HG03460 (cell line): ENCODE measurements at regions not wholly inside any gene's neighbourhood (a gene's known extent, or its start where the extent isn't known, plus 50 kb on each side); places are given as distances from the start of the nearest gene placed in this dataset.
"Not testable (repeated sequence)": the region's sequence is repeated elsewhere in the genome, so short reads cannot be mapped to it uniquely, and the experiment has no call there.

ENCODE experiments used
- ATAC-seq: cut with Tn5 transposase; IDR thresholded peaks from one replicate; pipeline ENCODE4 v1.9.1; 2021; ENCODE audit not compliant: unreplicated experiment

GRCh38 chr20:4441871-4442270 is 192.8 kb upstream of the ADRA1D start:
- no peak for ATAC-seq

- no peak for ATAC-seq
Measured at GRCh38 chr20:4441191-4441590, 192.1 kb upstream of the ADRA1D start.

GRCh38 chr20:4439461-4439860 is 190.4 kb upstream of the ADRA1D start:
- ATAC-seq, result no peak

DNA sequence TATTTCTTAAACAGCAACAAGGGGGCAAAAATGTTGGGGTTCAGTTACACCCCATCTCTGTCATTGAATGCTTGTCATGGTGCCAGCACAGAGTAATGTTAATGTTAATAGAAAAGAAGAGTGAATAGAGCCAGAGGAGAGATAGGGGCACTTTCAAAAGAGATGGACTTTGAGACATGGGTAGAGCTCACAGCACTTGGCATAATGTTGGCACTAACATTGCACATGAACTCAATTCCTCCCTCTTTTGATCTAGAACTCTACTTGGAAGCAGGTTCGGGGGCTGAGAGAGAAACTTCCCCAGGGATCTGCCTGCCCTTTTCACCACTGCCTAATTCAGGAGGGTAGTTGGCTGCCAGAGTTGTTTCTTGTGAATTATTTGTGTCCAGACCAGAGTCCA is 188.0 kb upstream of the ADRA1D start:
- no peak for ATAC-seq

DNA sequence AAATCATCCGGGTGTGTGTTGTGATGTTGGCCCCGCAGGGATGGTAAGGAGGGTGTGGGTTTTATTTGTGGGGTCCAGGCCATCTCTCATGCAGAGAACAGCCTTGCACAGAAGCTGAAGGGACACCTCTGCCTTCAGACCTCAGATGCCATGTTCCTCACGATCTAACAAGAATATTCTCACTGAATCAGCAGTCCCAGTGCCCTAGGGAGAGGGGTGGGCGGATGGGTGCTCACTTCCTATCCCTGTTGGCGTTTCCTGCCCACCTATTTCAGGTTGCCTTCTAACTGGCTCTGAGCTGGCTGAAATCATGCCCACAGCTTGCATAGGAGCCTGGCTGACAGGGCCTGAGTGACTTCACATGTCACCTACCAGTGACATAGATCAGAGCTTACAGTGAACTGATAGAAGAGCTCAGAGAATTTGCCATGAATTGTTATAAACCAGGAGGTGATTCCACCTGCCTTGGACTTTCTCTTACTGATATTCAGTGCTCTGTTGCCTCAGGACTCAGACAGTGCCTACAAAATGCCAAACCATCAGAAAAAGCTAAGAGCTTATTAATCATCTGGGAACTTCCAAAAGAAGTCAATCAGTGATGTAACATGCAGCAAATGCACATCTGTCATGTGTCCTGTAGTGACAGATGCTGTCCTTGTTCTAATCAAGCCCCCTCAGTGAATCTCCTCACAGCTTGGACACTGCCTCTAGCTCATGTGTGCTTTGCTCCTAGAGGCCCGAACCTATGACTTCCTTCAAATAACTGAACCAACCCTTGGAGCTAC is 186.8 kb upstream of the ADRA1D start:
- ATAC-seq, result no peak

DNA sequence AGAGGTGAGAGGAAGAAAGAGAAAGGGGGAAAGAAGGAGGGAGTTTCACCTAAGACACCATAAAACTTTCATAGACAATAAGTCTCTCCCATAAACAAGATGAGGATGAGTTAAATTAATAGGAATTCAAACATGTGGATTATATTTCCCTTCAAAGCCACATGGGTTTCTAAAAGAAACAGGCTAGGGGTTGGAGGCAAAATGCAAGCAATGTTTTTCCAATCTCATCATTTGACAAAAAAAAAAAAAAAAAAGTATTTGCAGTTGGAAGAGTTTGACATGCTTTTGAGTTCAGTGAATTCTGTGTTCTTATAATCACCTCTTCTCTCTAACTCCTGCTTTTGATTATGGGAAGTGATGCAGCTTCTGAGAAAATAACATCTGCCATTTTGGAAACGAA is 186.1 kb upstream of the ADRA1D start:
- no peak for ATAC-seq

DNA sequence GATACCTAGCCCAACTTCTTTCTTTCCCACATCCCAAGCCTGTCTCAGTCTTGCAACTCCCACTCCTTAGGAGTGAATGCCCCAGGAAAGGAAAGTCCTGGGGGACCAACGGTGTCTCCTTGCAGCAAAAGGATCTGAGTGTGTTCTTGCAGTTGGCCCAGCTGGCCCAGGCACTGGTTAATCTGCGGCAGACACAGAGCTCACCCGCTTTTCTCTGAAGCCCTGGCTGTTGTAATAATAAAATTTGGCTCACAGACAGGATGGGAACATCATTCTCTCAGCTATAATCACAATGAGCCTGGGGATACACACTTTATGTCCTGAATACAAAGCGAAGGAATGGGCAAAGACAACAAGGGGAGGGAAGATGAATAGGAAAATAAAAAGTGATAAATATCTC is 185.6 kb upstream of the ADRA1D start:
- no peak for ATAC-seq

GRCh38 chr20:4431446-4431845 is 182.4 kb upstream of the ADRA1D start:
- ATAC-seq, result no peak

DNA sequence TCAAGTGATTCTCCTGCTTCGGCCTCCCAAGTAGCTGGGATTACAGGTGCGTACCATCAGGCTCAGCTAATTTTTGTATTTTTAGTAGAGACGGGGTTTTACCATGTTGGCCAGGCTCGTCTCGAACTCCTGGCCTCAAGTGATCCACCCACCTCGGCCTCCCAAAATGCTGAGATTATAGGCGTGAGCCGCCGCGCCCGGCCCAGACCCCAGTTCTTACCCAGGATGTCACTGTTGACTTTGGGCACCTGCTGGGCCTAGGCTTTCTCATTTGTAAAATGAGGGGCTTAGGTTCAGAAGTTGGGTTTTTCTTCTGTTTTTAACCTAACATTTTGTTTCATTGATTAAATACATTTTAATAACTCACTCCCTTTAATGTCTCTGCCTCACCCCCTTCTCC is 181.7 kb upstream of the ADRA1D start:
- ATAC-seq, result not testable (repeated sequence)

DNA sequence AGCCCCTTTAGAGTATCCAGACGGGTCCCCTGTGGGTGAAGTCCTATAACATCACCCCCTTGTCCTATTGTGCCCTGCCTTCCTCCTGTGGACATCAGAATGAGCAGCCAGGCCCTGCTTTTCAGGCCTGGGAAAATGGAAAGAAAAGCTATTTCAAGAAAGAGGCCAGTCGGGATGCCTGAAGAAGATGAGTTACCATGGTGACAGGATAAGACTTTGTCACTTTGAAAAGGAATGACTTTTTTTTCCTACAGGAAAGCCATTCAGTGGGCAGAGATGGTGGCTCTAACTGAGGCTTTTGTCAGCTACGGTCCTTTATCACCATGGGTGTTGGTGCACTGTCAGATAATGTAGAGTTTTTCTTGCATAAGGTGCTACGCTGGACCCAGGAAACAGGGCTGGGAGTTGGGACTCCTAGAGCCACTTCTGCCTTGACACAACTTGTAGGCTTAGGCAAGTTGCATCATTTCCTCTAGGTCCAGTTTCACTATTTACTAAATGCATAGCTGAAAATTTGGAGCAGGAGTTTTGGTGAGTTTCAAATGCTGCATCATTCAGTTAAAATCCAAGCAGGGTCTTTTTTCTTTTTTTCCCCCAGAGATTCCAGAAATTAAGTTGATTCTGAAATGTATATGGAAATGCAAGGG is 179.0 kb upstream of the ADRA1D start:
- no peak for ATAC-seq

- no peak for ATAC-seq
Measured at GRCh38 chr20:4418141-4418540, 169.1 kb upstream of the ADRA1D start.

GRCh38 chr20:4415281-4415680 is 166.2 kb upstream of the ADRA1D start:
- no peak for ATAC-seq

GRCh38 chr20:4413314-4414049 is 164.4 kb upstream of the ADRA1D start:
- no peak for ATAC-seq

DNA sequence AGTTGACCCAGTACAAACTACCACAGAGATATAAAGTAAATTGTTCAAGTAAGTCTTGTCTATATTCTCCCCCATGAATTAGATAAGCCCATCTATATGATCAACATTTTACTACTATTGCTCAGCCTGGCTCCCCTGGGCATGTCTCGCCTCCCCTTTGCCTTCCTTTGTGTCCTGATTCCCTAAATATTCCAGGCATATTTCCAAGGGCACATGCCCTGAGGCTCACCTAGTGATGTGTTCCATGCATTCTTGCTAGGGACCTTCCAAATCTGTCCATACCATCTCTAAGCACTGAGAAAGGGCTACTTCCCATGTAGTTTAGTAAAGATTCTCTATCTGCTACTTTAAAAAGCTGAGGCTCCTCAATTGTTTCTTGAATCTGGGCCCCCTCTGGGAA is 163.1 kb upstream of the ADRA1D start:
- no peak for ATAC-seq

- ATAC-seq, result no peak
Measured at GRCh38 chr20:4411744-4412143, 162.7 kb upstream of the ADRA1D start.

DNA sequence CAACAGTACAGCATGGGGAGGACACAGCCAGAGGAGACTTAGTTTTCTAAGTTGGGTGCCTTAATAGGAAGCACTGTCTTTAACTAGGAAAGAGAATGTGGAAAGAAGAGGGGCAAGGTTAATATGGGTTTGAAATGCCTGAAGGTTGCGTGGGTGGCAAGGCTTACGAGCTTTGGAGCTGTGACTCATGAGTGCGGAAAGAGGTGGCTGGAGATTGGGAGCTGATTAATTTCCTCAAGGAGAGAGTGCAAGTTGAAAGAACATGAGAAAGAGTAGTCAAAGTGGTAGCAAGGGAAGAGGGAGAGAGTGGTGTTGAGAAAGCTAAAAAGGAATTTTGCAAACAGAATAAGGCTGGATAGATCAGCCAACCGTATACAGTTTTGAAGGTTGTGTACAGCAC is 157.5 kb upstream of the ADRA1D start:
- no peak for ATAC-seq

- no peak for ATAC-seq
Measured at GRCh38 chr20:4401601-4402000, 152.5 kb upstream of the ADRA1D start.

- ATAC-seq, result no peak
Measured at GRCh38 chr20:4384961-4385360, 135.9 kb upstream of the ADRA1D start.

GRCh38 chr20:4383961-4384360 is 134.9 kb upstream of the ADRA1D start:
- ATAC-seq, result no peak

DNA sequence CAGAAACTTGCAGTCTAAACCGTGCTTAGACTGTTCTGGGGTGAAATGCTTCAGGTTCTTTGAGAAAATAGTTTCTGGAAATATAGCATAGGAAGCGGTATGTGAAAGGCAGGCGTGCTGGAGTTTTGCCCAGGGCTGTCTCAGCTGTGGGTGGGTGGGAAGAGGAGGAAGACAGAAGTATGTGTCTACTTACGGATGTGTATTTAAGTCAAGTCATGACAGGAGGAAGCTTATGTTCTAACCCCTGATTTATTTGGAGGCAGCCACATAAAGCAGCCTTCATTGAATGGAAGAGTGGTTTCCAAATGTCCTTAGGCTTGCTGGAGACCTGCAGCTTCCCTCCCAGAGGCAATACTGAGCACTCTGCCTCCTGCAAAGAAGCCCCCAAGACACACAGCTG is 126.8 kb upstream of the ADRA1D start:
- ATAC-seq, result no peak

DNA sequence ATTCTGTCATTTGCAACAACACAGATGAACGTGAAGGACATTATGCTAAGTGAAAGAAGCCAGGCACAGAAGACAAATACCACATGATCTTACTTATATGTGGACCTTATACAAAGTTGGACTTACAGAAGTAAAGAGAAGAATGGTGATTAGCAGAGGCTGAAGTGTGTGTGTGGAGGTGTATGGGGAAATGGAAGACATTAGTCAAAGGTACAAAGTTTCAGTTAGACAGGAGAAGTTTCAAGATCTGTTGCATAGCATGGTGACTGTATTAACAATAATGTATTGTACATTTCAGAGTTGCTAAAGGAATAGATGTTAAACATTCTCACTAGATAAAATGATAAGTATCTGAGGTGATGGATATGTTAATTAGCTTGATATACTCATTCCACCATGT is 124.4 kb upstream of the ADRA1D start:
- ATAC-seq, result no peak

DNA sequence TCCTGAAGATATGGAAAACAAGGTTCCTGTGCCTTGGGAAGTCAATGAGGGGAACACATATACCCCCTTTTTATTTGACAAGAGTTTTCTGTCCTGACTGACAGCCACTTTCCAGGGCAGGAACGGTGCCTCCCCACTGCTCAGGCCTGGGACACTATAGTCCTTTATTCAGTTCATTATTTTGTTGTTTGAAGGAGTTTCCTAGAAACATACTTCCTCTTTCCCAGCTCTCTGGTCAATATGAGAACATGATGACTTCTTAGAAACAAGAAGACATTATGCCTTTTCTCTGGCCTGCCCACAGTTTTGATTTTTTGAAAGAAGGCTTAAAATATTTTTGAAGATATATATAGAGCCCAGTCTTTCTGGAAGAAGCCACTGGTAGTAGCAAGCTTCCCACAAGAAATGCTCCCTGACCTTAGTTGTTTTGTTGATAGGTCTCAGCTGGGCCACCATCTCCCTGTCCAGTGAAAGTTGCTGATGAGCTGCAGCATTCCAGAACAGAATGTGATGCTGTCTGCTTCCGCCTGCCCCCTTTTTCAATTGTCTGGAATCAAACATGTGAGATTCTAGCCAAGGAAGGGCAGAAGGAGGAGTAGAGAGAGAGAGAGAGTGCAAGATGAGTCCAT is 122.7 kb upstream of the ADRA1D start:
- ATAC-seq, result no peak
